Coronary artery (tissue), 2 donors: ENCODE measurements at regions not wholly inside any gene's neighbourhood (a gene's known extent, or its start where the extent isn't known, plus 50 kb on each side); places are given as distances from the start of the nearest gene placed in this dataset.

Source experiments
- DNase-seq: peaks from one replicate; pipeline ENCODE4 v3.0.0-alpha.2; 2017; ENCODE audit warnings: low spot score
- H3K27ac ChIP-seq, 2 donors: fragments of 200-600 bp; sonication (generic); one replicate each; pipeline ENCODE4 v1.5.1; 2016 to 2019
- H3K4me3 ChIP-seq: fragments of 200-600 bp; sonication (generic); 2 replicates; pipeline ENCODE4 v1.5.1; 2016; ENCODE audit warnings: mild to moderate bottlenecking, moderate library complexity
- CTCF ChIP-seq: fragments of 200-600 bp; sonication (generic); IDR thresholded peaks from one replicate; pipeline ENCODE4 v1.5.1; 2019; ENCODE audit warnings: antibody characterized with exemption

GRCh38 chr4:179543771-179544170 is 2101.5 kb upstream of the AGA start:
- no peak for DNase-seq
- Histone ChIP-seq H3K27ac (no peak overlapping the region), H3K4me3 (no peak overlapping the region)
- no peak for TF ChIP-seq CTCF

GRCh38 chr4:179544496-179544895 is 2102.3 kb upstream of the AGA start:
- Histone ChIP-seq H3K27ac (no peak overlapping the region), H3K4me3 (no peak overlapping the region)
- DNase-seq: no peak
- TF ChIP-seq CTCF: no peak

- no peak overlapping the region for H3K4me3 ChIP-seq
- no peak for TF ChIP-seq CTCF
- H3K27ac ChIP-seq: no peak overlapping the region
- no peak for DNase-seq
These were observed 2109.9 kb upstream of the AGA start for GRCh38 chr4:179552131-179552530.

DNA sequence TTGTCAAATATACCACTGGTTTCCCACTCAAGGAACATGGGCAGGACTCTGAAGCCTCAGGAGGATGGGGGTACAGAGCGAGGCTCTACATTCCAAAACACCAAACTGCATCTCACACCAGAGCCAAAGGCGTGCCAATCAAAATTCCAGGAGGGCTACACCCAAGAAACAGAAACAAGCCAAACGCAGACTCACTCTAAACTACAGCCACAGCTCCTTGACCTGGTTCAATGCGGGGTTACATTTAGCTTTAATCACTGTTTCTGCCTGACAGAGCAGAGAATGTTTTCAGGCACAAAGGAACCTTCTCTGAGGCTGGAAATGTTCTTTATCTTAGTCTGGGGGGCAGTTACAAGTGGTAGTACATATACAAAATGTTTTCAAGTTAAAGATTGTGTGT is 2121.5 kb upstream of the AGA start:
- H3K27ac ChIP-seq: no peak overlapping the region
- TF ChIP-seq CTCF: no peak
- no peak overlapping the region for H3K4me3 ChIP-seq
- DNase-seq: no peak

- Histone ChIP-seq H3K4me3 (no peak overlapping the region), H3K27ac (no peak overlapping the region)
- no peak for DNase-seq
- TF ChIP-seq CTCF: no peak
These were observed 2127.3 kb upstream of the AGA start for GRCh38 chr4:179569549-179569948.

- no peak overlapping the region for H3K4me3 ChIP-seq
- no peak overlapping the region for H3K27ac ChIP-seq
- no peak for TF ChIP-seq CTCF
- DNase-seq: no peak
These were observed 2140.1 kb upstream of the AGA start for GRCh38 chr4:179582164-179582905.

GRCh38 chr4:179583221-179583620 is 2141.0 kb upstream of the AGA start:
- no peak overlapping the region for H3K4me3 ChIP-seq

More at GRCh38 chr4:179583221-179583620, 2141.0 kb upstream of the AGA start:
- no peak for TF ChIP-seq CTCF
- H3K27ac ChIP-seq: no peak overlapping the region
- DNase-seq: no peak
